Tongue (tissue), 1 donor: ENCODE measurements at regions not wholly inside any gene's neighbourhood (a gene's known extent, or its start where the extent isn't known, plus 50 kb on each side); places are given as distances from the start of the nearest gene placed in this dataset.
A peak's percentile ranks its signal among the peaks of the same experiment; 100 is the strongest.

Experiments
- DNase-seq: peaks from one replicate; pipeline ENCODE4 v3.0.0-alpha.2; 2015

GRCh38 chr1:13968361-13968760 is 268.4 kb downstream of the PRDM2 start:
- no peak for DNase-seq

GRCh38 chr1:13970631-13971247 is 270.8 kb downstream of the PRDM2 start:
- no peak for DNase-seq

- no peak for DNase-seq
Measured at GRCh38 chr1:13976485-13976884, 276.5 kb downstream of the PRDM2 start.

GRCh38 chr1:13981142-13981541 is 281.2 kb downstream of the PRDM2 start:
- DNase-seq, result no peak

- DNase-seq, result no peak
Measured at GRCh38 chr1:13983393-13983792, 283.4 kb downstream of the PRDM2 start.

- DNase-seq, result no peak
Measured at GRCh38 chr1:13990939-13991338, 291.0 kb downstream of the PRDM2 start.

- peak; percentile 14 for DNase-seq
Measured at GRCh38 chr1:13992489-13993285, 292.7 kb downstream of the PRDM2 start.

- no peak for DNase-seq
Measured at GRCh38 chr1:13994386-13994785, 294.4 kb downstream of the PRDM2 start.

GRCh38 chr1:13996334-13996733 is 296.3 kb downstream of the PRDM2 start:
- no peak for DNase-seq

GRCh38 chr1:14003552-14003951 is 303.6 kb downstream of the PRDM2 start:
- DNase-seq, result no peak

- DNase-seq, result no peak
Measured at GRCh38 chr1:14009582-14009981, 309.6 kb downstream of the PRDM2 start.

GRCh38 chr1:14010476-14010875 is 310.5 kb downstream of the PRDM2 start:
- DNase-seq, result no peak

GRCh38 chr1:14011132-14011531 is 311.1 kb downstream of the PRDM2 start:
- no peak for DNase-seq

- no peak for DNase-seq
Measured at GRCh38 chr1:14011888-14012287, 311.9 kb downstream of the PRDM2 start.

- no peak for DNase-seq
Measured at GRCh38 chr1:14014929-14015328, 314.9 kb downstream of the PRDM2 start.

- no peak for DNase-seq
Measured at GRCh38 chr1:14015917-14016316, 315.9 kb downstream of the PRDM2 start.

GRCh38 chr1:14017531-14017961 is 317.6 kb downstream of the PRDM2 start:
- DNase-seq, result peak; percentile 69

GRCh38 chr1:14019461-14019860 is 319.5 kb downstream of the PRDM2 start:
- DNase-seq, result no peak

GRCh38 chr1:14020006-14020405 is 320.0 kb downstream of the PRDM2 start:
- no peak for DNase-seq

GRCh38 chr1:14027099-14027498 is 327.1 kb downstream of the PRDM2 start:
- no peak for DNase-seq

GRCh38 chr1:14031461-14031860 is 331.5 kb downstream of the PRDM2 start:
- DNase-seq, result no peak

- no peak for DNase-seq
Measured at GRCh38 chr1:14034506-14034905, 334.5 kb downstream of the PRDM2 start.

GRCh38 chr1:14037101-14037847 is 337.3 kb downstream of the PRDM2 start:
- DNase-seq, result peak; percentile 93
